Dendritic cell treated with granulocyte-macrophage colony-stimulating factor and Interleukin-4, amounts not matched to agents 40 ng/mL and 50 ng/mL, for 4 days (primary cell): ENCODE measurements at regions not wholly inside any gene's neighbourhood (a gene's known extent, or its start where the extent isn't known, plus 50 kb on each side); places are given as distances from the start of the nearest gene placed in this dataset.
"Not testable (repeated sequence)": the region's sequence is repeated elsewhere in the genome, so short reads cannot be mapped to it uniquely, and the experiment has no call there.

Experiments used
- H3K27ac Mint-ChIP-seq: one replicate; pipeline ENCODE4 v1.8.0; 2022; ENCODE audit warnings: mild to moderate bottlenecking, mixed read lengths
- H3K27me3 Mint-ChIP-seq: one replicate; pipeline ENCODE4 v1.8.0; 2022; ENCODE audit warnings: mild to moderate bottlenecking, mixed read lengths
- H3K36me3 Mint-ChIP-seq: one replicate; pipeline ENCODE4 v1.8.0; 2022; ENCODE audit warnings: low read depth, mixed read lengths
- H3K4me1 Mint-ChIP-seq: one replicate; pipeline ENCODE4 v1.8.0; 2022; ENCODE audit warnings: low read depth, mixed read lengths
- H3K4me3 Mint-ChIP-seq: one replicate; pipeline ENCODE4 v1.8.0; 2022; ENCODE audit warnings: mild to moderate bottlenecking, moderate library complexity, mixed read lengths
- H3K9me3 Mint-ChIP-seq: one replicate; pipeline ENCODE4 v1.8.0; 2022; ENCODE audit warnings: mixed read lengths
- intact Hi-C: fragments of 100-400 bp; cut with micrococcal nuclease; formaldehyde crosslinking; loops from one replicate; pipeline ENCODE4 v1.15.0; 2022

GRCh38 chr16:21536740-21537139 is 62.6 kb upstream of the METTL9 start:
- H3K27me3 Mint-ChIP-seq, H3K9me3 Mint-ChIP-seq, H3K27ac Mint-ChIP-seq, H3K4me3 Mint-ChIP-seq, intact Hi-C loops, H3K36me3 Mint-ChIP-seq: not testable (repeated sequence)
- H3K4me1 Mint-ChIP-seq = peaks cover 46% of the 10 kb centered on the region

GRCh38 chr16:21537598-21537997 is 61.8 kb upstream of the METTL9 start:
- H3K4me3 Mint-ChIP-seq, H3K27me3 Mint-ChIP-seq, H3K9me3 Mint-ChIP-seq, H3K36me3 Mint-ChIP-seq, intact Hi-C loops: not testable (repeated sequence)
- peak overlapping the region; percentile 79 for H3K27ac Mint-ChIP-seq
- peaks cover 52% of the 10 kb centered on the region for H3K4me1 Mint-ChIP-seq

GRCh38 chr16:21539107-21539618 is 60.2 kb upstream of the METTL9 start:
- Mint-ChIP-seq H3K4me1 (peaks cover 56% of the 10 kb centered on the region), H3K27ac (peak overlapping the region; percentile 79)
- H3K4me3 Mint-ChIP-seq, H3K36me3 Mint-ChIP-seq, H3K9me3 Mint-ChIP-seq, intact Hi-C loops, H3K27me3 Mint-ChIP-seq: not testable (repeated sequence)

- H3K9me3 Mint-ChIP-seq, H3K36me3 Mint-ChIP-seq, H3K27me3 Mint-ChIP-seq, intact Hi-C loops: not testable (repeated sequence)
- peak overlapping the region; percentile 60 for H3K4me3 Mint-ChIP-seq
- peaks cover 58% of the 10 kb centered on the region for H3K4me1 Mint-ChIP-seq
- peak overlapping the region; percentile 79 for H3K27ac Mint-ChIP-seq
Measured at GRCh38 chr16:21540770-21541433, 58.5 kb upstream of the METTL9 start.

- H3K9me3 Mint-ChIP-seq, intact Hi-C loops, H3K36me3 Mint-ChIP-seq, H3K27me3 Mint-ChIP-seq: not testable (repeated sequence)
- Mint-ChIP-seq H3K27ac (peak overlapping the region; percentile 79), H3K4me3 (peak overlapping the region; percentile 60), H3K4me1 (peaks cover 64% of the 10 kb centered on the region)
Measured at GRCh38 chr16:21541611-21542051, 57.7 kb upstream of the METTL9 start.

- H3K27ac Mint-ChIP-seq, intact Hi-C loops, H3K9me3 Mint-ChIP-seq, H3K27me3 Mint-ChIP-seq, H3K36me3 Mint-ChIP-seq: not testable (repeated sequence)
- H3K4me1 Mint-ChIP-seq = peaks cover 68% of the 10 kb centered on the region
- H3K4me3 Mint-ChIP-seq = peak overlapping the region; percentile 32
Measured at GRCh38 chr16:21542075-21542474, 57.3 kb upstream of the METTL9 start.

- H3K36me3 Mint-ChIP-seq, H3K4me3 Mint-ChIP-seq, intact Hi-C loops, H3K9me3 Mint-ChIP-seq, H3K27me3 Mint-ChIP-seq: not testable (repeated sequence)
- Mint-ChIP-seq H3K4me1 (peaks cover 72% of the 10 kb centered on the region), H3K27ac (peak overlapping the region; percentile 64)
Measured at GRCh38 chr16:21542491-21543124, 56.8 kb upstream of the METTL9 start.

- Mint-ChIP-seq H3K4me1 (peaks cover 72% of the 10 kb centered on the region), H3K27ac (peak overlapping the region; percentile 64)
- intact Hi-C loops, H3K4me3 Mint-ChIP-seq, H3K36me3 Mint-ChIP-seq, H3K27me3 Mint-ChIP-seq, H3K9me3 Mint-ChIP-seq: not testable (repeated sequence)
Measured at GRCh38 chr16:21543151-21543836, 56.1 kb upstream of the METTL9 start.

GRCh38 chr16:21545664-21546326 is 53.6 kb upstream of the METTL9 start:
- H3K4me3 Mint-ChIP-seq, H3K27me3 Mint-ChIP-seq, intact Hi-C loops, H3K9me3 Mint-ChIP-seq, H3K27ac Mint-ChIP-seq, H3K36me3 Mint-ChIP-seq: not testable (repeated sequence)
- H3K4me1 Mint-ChIP-seq = peaks cover 57% of the 10 kb centered on the region

GRCh38 chr16:21549396-21549795 is 50.0 kb upstream of the METTL9 start:
- intact Hi-C loops, H3K4me3 Mint-ChIP-seq, H3K9me3 Mint-ChIP-seq, H3K36me3 Mint-ChIP-seq, H3K27ac Mint-ChIP-seq: not testable (repeated sequence)
- Mint-ChIP-seq H3K4me1 (peaks cover 46% of the 10 kb centered on the region), H3K27me3 (peaks cover 14% of the 10 kb centered on the region)
